ENCODE measurements at regions not wholly inside any gene's neighbourhood (a gene's known extent, or its start where the extent isn't known, plus 50 kb on each side); places are given as distances from the start of the nearest gene placed in this dataset.
"Not testable (repeated sequence)": the region's sequence is repeated elsewhere in the genome, so short reads cannot be mapped to it uniquely, and the experiment has no call there.

DNA sequence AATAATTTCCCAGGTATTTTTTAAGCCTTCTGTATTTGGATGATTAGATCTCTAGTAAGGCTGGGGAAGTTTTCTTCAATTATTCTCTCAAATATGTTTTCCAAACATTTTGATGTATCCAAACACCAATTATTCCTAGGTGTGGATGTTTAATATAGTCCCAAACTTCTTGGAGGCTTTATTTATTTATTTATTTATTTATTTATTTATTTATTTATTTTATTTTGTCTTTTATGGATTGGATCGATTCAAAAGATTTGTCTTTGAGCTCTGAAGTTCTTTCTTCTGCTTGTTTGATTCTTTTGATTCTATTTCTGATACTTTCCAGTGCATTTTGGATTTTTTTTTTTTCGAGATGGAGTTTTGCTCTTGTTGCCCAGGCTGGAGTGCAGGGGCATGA, 2267.9 kb upstream of the RAG2 start:
- DNase-seq, result no peak
- 88 to 89% methylated on average over 2 of the region's 2 CpGs for WGBS, 2 donors
- no peaks in the 10 kb centered on the region for H3K4me1 ChIP-seq
- intact Hi-C loops (cut with DNase I), result no loop called here
- H3K27ac ChIP-seq, result no peak overlapping the region
- TF ChIP-seq POLR2A (IDR thresholded peaks at IDR 0.05), result no peak
- TF ChIP-seq, protein P1, sequence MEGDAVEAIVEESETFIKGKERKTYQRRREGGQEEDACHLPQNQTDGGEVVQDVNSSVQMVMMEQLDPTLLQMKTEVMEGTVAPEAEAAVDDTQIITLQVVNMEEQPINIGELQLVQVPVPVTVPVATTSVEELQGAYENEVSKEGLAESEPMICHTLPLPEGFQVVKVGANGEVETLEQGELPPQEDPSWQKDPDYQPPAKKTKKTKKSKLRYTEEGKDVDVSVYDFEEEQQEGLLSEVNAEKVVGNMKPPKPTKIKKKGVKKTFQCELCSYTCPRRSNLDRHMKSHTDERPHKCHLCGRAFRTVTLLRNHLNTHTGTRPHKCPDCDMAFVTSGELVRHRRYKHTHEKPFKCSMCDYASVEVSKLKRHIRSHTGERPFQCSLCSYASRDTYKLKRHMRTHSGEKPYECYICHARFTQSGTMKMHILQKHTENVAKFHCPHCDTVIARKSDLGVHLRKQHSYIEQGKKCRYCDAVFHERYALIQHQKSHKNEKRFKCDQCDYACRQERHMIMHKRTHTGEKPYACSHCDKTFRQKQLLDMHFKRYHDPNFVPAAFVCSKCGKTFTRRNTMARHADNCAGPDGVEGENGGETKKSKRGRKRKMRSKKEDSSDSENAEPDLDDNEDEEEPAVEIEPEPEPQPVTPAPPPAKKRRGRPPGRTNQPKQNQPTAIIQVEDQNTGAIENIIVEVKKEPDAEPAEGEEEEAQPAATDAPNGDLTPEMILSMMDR (IDR thresholded peaks at IDR 0.05), result no peak
- H3K27me3 ChIP-seq, result no peaks in the 10 kb centered on the region
- no peaks in the 10 kb centered on the region for H3K36me3 ChIP-seq
- H3K9me3 ChIP-seq, result no peaks in the 10 kb centered on the region
- H3K4me3 ChIP-seq (replicated peaks in 1 of 3), result no peak overlapping the region

DNA sequence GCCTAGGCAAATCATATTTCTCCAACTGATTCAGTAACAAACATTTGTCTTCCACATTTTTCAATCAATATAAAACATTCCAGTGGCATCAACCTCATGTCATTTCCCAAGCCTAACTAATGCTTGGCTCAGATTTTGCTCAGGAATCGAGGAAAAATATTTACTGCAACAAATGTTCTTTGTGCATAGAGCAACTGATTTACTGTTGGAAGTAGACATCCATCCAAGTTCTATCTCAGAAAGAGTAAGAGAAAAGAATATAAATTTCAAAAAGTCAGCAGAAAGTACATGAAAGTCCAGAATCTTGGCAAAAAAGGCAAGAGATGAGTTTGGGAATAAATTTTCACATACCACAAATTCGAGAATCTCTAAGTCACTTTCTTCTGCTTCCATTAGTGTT, 2245.0 kb upstream of the RAG2 start:
- TF ChIP-seq, protein P1 (IDR thresholded peaks at IDR 0.05), result no peak
- TF ChIP-seq POLR2A (IDR thresholded peaks at IDR 0.05), result no peak

DNA sequence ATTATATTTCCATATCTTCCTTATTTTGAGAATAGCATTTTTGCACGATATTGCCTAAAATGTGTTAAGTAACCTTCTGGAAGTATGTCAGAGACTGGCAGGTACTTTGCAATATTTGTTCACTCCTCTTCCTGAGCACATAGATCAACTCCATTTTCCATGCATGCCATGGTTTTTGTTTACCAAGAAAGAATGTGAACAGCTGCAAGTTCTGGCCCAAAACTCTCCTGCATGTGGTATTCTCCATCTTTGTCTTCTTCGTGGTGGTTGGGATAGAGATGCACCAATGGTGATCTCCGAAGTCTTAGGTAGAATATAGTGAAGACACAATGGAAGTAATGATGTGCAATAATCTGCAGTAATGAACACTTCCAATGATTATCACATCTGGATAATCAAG, 2241.0 kb upstream of the RAG2 start:
- Histone ChIP-seq H3K27me3 (no peaks in the 10 kb centered on the region), H3K36me3 (no peaks in the 10 kb centered on the region), H3K4me3 (replicated peaks in 1 of 3) (no peak overlapping the region), H3K4me1 (no peaks in the 10 kb centered on the region), H3K9me3 (no peaks in the 10 kb centered on the region), H3K27ac (no peak overlapping the region)
- no peak for DNase-seq
- intact Hi-C loops (cut with DNase I), result no loop called here
- TF ChIP-seq, protein P1 (IDR thresholded peaks at IDR 0.05), result no peak
- no peak for TF ChIP-seq POLR2A (IDR thresholded peaks at IDR 0.05)
- 86 to 89% methylated on average over 3 of the region's 3 CpGs for WGBS, 2 donors

More for the DNA sequence above, 2245.0 kb upstream of the RAG2 start:
- Histone ChIP-seq H3K4me3 (replicated peaks in 1 of 3) (no peak overlapping the region), H3K9me3 (no peaks in the 10 kb centered on the region), H3K27ac (no peak overlapping the region), H3K4me1 (no peaks in the 10 kb centered on the region), H3K36me3 (no peaks in the 10 kb centered on the region), H3K27me3 (no peaks in the 10 kb centered on the region)
- intact Hi-C loops (cut with DNase I), result no loop called here
- 74 to 85% methylated on average over 2 of the region's 2 CpGs for WGBS, 2 donors
- no peak for DNase-seq

DNA sequence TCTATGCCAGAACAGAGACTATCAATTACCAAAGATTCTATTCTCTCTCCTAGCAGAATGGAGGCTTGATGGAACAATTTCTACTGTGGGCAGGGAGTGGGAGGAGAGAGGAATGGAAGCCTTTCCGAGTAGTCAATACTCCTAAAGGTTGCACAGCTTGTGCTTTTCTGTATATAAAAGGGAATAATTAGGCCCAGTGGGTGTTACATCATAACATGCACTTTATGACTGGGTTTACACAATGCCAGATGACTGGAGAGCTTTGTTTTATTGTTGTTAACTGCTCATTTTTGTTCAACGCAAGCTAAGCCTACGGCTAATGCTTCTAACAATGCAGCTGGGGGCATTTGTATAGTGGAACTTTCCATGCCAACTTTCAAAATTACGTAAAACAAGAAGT, 2237.9 kb upstream of the RAG2 start:
- no peak overlapping the region for H3K27ac ChIP-seq
- no peaks in the 10 kb centered on the region for H3K36me3 ChIP-seq
- WGBS, 2 donors, result 92 to 96% methylated on average over 4 of the region's 4 CpGs
- no peaks in the 10 kb centered on the region for H3K9me3 ChIP-seq
- no peaks in the 10 kb centered on the region for H3K4me1 ChIP-seq
- H3K27me3 ChIP-seq, result no peaks in the 10 kb centered on the region
- no peak for DNase-seq
- intact Hi-C loops (cut with DNase I), result no loop called here
- H3K4me3 ChIP-seq (replicated peaks in 1 of 3), result no peak overlapping the region
- no peak for TF ChIP-seq POLR2A (IDR thresholded peaks at IDR 0.05)
- TF ChIP-seq, protein P1 (IDR thresholded peaks at IDR 0.05), result no peak

DNA sequence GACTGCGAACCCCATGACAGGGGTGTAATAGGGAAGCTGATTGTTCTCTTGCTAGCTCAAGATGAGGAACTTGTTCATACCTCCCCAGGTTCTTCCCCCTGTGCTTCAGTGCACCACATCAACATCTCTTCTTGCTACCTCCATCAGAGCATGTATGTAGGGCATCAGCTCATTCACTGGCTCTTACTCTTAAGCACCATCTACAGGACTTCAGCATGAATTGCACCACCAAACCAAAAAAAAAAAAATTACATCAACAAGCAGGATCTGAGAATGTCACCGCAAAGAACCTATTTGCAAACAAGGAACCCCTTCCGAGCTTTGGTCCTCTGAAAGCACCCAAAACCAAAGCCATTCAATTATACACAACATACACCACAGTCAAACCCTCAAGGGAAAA, 2226.5 kb upstream of the RAG2 start:
- H3K27ac ChIP-seq, result no peak overlapping the region

DNA sequence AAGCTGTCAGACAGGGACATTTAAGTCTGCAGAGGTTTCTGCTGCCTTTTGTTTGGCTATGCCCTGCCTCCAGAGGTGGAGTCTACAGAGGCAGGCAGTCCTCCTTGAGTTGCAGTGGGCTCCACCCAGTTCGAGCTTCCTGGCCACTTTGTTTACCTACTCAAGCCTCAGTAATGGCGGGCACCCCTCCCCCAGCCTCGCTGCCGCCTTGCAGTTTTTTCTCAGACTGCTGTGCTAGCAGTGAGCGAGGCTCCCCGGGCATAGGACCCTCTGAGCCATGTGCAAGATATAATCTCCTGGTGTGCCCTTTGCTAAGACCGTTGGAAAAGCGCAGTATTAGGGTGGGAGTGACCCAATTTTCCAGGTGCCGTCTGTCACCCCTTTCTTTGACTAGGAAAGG, 2223.8 kb upstream of the RAG2 start:
- H3K27ac ChIP-seq; DNase-seq; H3K9me3 ChIP-seq; intact Hi-C loops (cut with DNase I); H3K4me3 ChIP-seq (replicated peaks in 1 of 3); H3K27me3 ChIP-seq; H3K36me3 ChIP-seq; H3K4me1 ChIP-seq: not testable (repeated sequence)
- 90 to 93% methylated on average over 8 to 9 of the region's 9 CpGs for WGBS, 2 donors

More for the DNA sequence above, 2226.5 kb upstream of the RAG2 start:
- intact Hi-C loops (cut with DNase I), result no loop called here
- H3K9me3 ChIP-seq, result no peaks in the 10 kb centered on the region
- no peaks in the 10 kb centered on the region for H3K4me1 ChIP-seq
- DNase-seq, result no peak
- H3K4me3 ChIP-seq (replicated peaks in 1 of 3), result no peak overlapping the region
- H3K36me3 ChIP-seq, result no peaks in the 10 kb centered on the region
- TF ChIP-seq POLR2A (IDR thresholded peaks at IDR 0.05), result no peak
- TF ChIP-seq, protein P1 (IDR thresholded peaks at IDR 0.05), result no peak
- 69 to 74% methylated on average over 3 of the region's 3 CpGs for WGBS, 2 donors
- no peaks in the 10 kb centered on the region for H3K27me3 ChIP-seq
